ENCODE measurements at regions not wholly inside any gene's neighbourhood (a gene's known extent, or its start where the extent isn't known, plus 50 kb on each side); places are given as distances from the start of the nearest gene placed in this dataset.

DNA sequence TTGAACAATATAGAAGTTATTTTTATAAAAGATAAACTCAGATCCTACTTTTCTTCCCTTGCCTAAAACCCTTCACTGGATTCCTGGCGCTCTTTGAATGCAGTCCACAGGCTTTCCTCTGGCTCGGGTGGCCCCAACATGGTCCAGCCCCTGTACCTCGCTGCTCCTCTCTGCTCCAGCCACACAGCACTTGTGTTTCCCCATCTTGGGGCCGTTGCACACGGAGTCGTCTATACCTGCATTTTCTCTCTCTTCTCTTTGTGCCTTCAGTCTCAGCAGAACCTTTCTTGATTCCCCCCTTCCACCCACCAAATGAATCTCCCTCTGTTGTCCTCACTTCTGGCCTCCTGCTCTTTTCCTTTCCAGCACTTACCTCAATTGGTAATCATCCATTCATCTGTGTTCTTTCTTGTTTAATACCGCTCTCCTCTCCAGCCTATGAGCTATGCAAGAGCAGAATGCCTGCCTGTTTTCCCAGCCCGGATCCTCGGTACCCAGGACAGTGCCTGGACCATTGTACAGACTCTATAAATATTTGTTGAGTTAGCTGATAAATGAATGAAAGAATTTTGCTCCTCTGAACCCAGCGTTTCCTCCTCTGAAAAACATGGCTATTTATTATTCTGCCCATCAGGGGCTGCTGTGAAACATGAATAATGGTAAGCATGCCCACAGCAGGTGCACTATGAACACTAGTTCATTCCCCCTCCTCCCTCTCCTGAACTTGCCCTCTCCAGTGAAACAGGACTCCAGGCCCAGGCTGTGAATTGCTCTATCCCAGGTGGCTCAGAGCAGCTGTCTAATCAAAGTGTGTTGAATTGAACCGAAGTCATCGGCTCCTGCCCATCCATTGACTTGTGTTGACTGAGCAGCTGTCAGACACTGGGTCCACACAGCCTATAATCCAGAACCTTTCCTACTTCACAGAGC is 266.9 kb downstream of the PTPRU start:
- no peaks in the 10 kb centered on the region for H4K20me1 ChIP-seq (ENCODE audit: insufficient read depth)
- H3K4me2 ChIP-seq (ENCODE audit: low read length): no peak overlapping the region
- TF ChIP-seq POLR2AphosphoS5 (IDR thresholded peaks at IDR 0.05) (no peak), SMC3 (conservative IDR thresholded peaks at IDR 0.05; ENCODE audit: poor library complexity) (no peak), EZH2 (IDR thresholded peaks at IDR 0.05; ENCODE audit: borderline replicate concordance, insufficient read depth, low read length, poor library complexity, severe bottlenecking) (no peak), TAF1 (IDR thresholded peaks at IDR 0.05; ENCODE audit: low read depth) (no peak), MXI1 (conservative IDR thresholded peaks at IDR 0.05; ENCODE audit: poor library complexity, severe bottlenecking) (no peak), RAD21 (conservative IDR thresholded peaks at IDR 0.05) (no peak), EP300 (conservative IDR thresholded peaks at IDR 0.05; ENCODE audit: poor library complexity, severe bottlenecking) (no peak)
- TF ChIP-seq, protein P1, sequence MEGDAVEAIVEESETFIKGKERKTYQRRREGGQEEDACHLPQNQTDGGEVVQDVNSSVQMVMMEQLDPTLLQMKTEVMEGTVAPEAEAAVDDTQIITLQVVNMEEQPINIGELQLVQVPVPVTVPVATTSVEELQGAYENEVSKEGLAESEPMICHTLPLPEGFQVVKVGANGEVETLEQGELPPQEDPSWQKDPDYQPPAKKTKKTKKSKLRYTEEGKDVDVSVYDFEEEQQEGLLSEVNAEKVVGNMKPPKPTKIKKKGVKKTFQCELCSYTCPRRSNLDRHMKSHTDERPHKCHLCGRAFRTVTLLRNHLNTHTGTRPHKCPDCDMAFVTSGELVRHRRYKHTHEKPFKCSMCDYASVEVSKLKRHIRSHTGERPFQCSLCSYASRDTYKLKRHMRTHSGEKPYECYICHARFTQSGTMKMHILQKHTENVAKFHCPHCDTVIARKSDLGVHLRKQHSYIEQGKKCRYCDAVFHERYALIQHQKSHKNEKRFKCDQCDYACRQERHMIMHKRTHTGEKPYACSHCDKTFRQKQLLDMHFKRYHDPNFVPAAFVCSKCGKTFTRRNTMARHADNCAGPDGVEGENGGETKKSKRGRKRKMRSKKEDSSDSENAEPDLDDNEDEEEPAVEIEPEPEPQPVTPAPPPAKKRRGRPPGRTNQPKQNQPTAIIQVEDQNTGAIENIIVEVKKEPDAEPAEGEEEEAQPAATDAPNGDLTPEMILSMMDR (IDR thresholded peaks at IDR 0.05; ENCODE audit: poor library complexity, severe bottlenecking): no peak
- TF ChIP-seq, protein P2, sequence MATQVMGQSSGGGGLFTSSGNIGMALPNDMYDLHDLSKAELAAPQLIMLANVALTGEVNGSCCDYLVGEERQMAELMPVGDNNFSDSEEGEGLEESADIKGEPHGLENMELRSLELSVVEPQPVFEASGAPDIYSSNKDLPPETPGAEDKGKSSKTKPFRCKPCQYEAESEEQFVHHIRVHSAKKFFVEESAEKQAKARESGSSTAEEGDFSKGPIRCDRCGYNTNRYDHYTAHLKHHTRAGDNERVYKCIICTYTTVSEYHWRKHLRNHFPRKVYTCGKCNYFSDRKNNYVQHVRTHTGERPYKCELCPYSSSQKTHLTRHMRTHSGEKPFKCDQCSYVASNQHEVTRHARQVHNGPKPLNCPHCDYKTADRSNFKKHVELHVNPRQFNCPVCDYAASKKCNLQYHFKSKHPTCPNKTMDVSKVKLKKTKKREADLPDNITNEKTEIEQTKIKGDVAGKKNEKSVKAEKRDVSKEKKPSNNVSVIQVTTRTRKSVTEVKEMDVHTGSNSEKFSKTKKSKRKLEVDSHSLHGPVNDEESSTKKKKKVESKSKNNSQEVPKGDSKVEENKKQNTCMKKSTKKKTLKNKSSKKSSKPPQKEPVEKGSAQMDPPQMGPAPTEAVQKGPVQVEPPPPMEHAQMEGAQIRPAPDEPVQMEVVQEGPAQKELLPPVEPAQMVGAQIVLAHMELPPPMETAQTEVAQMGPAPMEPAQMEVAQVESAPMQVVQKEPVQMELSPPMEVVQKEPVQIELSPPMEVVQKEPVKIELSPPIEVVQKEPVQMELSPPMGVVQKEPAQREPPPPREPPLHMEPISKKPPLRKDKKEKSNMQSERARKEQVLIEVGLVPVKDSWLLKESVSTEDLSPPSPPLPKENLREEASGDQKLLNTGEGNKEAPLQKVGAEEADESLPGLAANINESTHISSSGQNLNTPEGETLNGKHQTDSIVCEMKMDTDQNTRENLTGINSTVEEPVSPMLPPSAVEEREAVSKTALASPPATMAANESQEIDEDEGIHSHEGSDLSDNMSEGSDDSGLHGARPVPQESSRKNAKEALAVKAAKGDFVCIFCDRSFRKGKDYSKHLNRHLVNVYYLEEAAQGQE (IDR thresholded peaks at IDR 0.05; ENCODE audit: borderline replicate concordance): no peak
- H3K9ac ChIP-seq (ENCODE audit: low read length): no peak overlapping the region
- no peaks in the 10 kb centered on the region for H3K27me3 ChIP-seq (ENCODE audit: insufficient read depth, low read depth, low read length)
- no peaks in the 10 kb centered on the region for H3K36me3 ChIP-seq (ENCODE audit: insufficient read depth, low read length)
- H3K27ac ChIP-seq (ENCODE audit: low read length): no peak overlapping the region
- no peak overlapping the region for H3K4me3 ChIP-seq (ENCODE audit: low read length)
- H3F3A ChIP-seq (ENCODE audit: insufficient read depth, low read length, poor library complexity, severe bottlenecking): no peaks in the 10 kb centered on the region
- no peak overlapping the region for H2AFZ ChIP-seq (ENCODE audit: low read depth, low read length)
- H3K9me3 ChIP-seq (ENCODE audit: low read length): no peaks in the 10 kb centered on the region
- no peaks in the 10 kb centered on the region for H3K9me2 ChIP-seq (ENCODE audit: insufficient read depth, low read length)
- H3K79me2 ChIP-seq (replicated peaks; ENCODE audit: insufficient read depth, low read length): no peaks in the 10 kb centered on the region

DNA sequence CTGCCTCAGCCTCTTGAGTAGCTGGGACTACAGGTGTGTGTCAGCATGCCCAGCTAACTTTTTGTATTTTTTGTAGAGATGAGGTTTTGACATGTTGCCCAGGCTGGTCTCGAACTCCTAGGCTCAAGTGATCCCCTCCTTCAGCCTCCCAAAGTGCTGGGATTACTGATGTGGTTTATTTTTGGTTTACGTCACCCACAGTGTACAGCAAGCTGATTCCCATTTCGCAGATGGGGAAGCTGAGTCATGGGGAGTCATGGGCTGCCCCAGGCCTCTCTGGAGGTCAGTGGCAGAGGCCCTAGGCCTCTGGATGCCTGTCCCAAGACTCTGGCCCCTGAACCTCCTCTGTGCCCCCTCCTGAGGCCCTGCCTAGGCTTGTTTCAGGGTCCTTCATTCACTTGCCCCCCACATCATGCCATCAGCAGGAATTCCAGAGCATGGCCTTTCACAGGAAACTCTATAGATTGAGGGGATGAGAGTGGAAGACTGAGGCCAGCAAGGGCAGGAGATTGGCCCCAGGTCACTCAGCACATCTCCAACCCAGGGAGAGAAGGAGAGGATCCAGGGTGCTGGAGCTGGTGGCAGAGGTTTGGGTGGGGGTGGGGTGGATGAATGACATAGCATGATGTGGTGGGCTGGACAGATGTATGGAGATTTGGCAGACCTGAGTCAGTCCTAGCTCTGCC is 266.0 kb downstream of the PTPRU start:
- H3K9ac ChIP-seq (ENCODE audit: low read length): no peak overlapping the region
- no peak overlapping the region for H3K4me2 ChIP-seq (ENCODE audit: low read length)
- no peaks in the 10 kb centered on the region for H3K9me3 ChIP-seq (ENCODE audit: low read length)
- H3K27me3 ChIP-seq (ENCODE audit: insufficient read depth, low read depth, low read length): no peaks in the 10 kb centered on the region
- H3K79me2 ChIP-seq (replicated peaks; ENCODE audit: insufficient read depth, low read length): no peaks in the 10 kb centered on the region
- H4K20me1 ChIP-seq (ENCODE audit: insufficient read depth): no peaks in the 10 kb centered on the region
- no peak for TF ChIP-seq POLR2AphosphoS5 (IDR thresholded peaks at IDR 0.05)
- TF ChIP-seq, protein P2 (IDR thresholded peaks at IDR 0.05; ENCODE audit: borderline replicate concordance): no peak
- TF ChIP-seq EP300 (conservative IDR thresholded peaks at IDR 0.05; ENCODE audit: poor library complexity, severe bottlenecking): no peak
- no peak for TF ChIP-seq RAD21 (conservative IDR thresholded peaks at IDR 0.05)
- TF ChIP-seq, protein P1 (IDR thresholded peaks at IDR 0.05; ENCODE audit: poor library complexity, severe bottlenecking): no peak
- TF ChIP-seq SMC3 (conservative IDR thresholded peaks at IDR 0.05; ENCODE audit: poor library complexity): no peak
- no peak for TF ChIP-seq TAF1 (IDR thresholded peaks at IDR 0.05; ENCODE audit: low read depth)
- TF ChIP-seq EZH2 (IDR thresholded peaks at IDR 0.05; ENCODE audit: borderline replicate concordance, insufficient read depth, low read length, poor library complexity, severe bottlenecking): no peak
- no peak for TF ChIP-seq MXI1 (conservative IDR thresholded peaks at IDR 0.05; ENCODE audit: poor library complexity, severe bottlenecking)
- H3K36me3 ChIP-seq (ENCODE audit: insufficient read depth, low read length): no peaks in the 10 kb centered on the region
- H3F3A ChIP-seq (ENCODE audit: insufficient read depth, low read length, poor library complexity, severe bottlenecking): no peaks in the 10 kb centered on the region
- no peak overlapping the region for H3K4me3 ChIP-seq (ENCODE audit: low read length)
- no peak overlapping the region for H2AFZ ChIP-seq (ENCODE audit: low read depth, low read length)
- no peak overlapping the region for H3K27ac ChIP-seq (ENCODE audit: low read length)
- H3K9me2 ChIP-seq (ENCODE audit: insufficient read depth, low read length): no peaks in the 10 kb centered on the region

Data from neural cell (in vitro differentiated cells).